Pancreas (tissue), 10 donors: ENCODE measurements at regions not wholly inside any gene's neighbourhood (a gene's known extent, or its start where the extent isn't known, plus 50 kb on each side); places are given as distances from the start of the nearest gene placed in this dataset.

Experiments
- ATAC-seq, 4 donors: fragments of 200-7000 bp; cut with Tn5 transposase; one replicate each; pipeline versions ENCODE4 v1.8.0 to v1.9.1; 2020; ENCODE audit warnings: mild to moderate bottlenecking in 4 of 4, moderate library complexity in 4 of 4
- DNase-seq, 6 donors: peaks; one replicate each; pipeline ENCODE4 v3.0.0-alpha.2; 2020
- FAIRE-seq: peaks from 2 replicates; lab custom pipeline; 2012; peaks lifted over from hg19 to GRCh38; lab: Jason Lieb, UNC
- H3K27ac ChIP-seq, 4 donors: fragments of 200-600 bp; sonication (generic); 1 replicate in 3 of 4; 2 replicates in 1 of 4; pipeline versions ENCODE4 v1.5.0 to v1.8.0; 2020
- H3K27me3 ChIP-seq, 4 donors: fragments of 200-600 bp; one replicate each; pipeline ENCODE4 v1.8.0; 2021
- H3K36me3 ChIP-seq, 3 donors: fragments of 200-600 bp; sonication (generic) in 1 of 3; one replicate each; pipeline versions ENCODE4 v1.5.0 to v1.8.0; 2020 to 2021
- H3K4me1 ChIP-seq, 3 donors: fragments of 200-600 bp; one replicate each; pipeline ENCODE4 v1.8.0; 2021
- H3K4me3 ChIP-seq, 4 donors: fragments of 200-600 bp; sonication (generic) in 2 of 4; one replicate each; pipeline versions ENCODE4 v1.5.0 to v1.8.0; 2020 to 2021
- H3K9me3 ChIP-seq, 4 donors: fragments of 200-600 bp; one replicate each; pipeline ENCODE4 v1.8.0; 2021
- WGBS, 2 donors: extraction: QIAGEN DNeasy Blood & Tissue Kit; methylation state at CpG; one replicate each; pipeline ENCODE4 v1.1.7; 2013; 5-methylcytosine and 5-hydroxymethylcytosine counted together
- intact Hi-C, 3 donors: fragments of 100-400 bp; cut with DNase I; formaldehyde crosslinking; loops; one replicate each; pipeline versions ENCODE4 v1.11.1 to v1.14.2; 2022
- TF ChIP-seq, protein P1 (sequence below), 4 donors: fragments of 200-600 bp; sonication (generic) in 3 of 4; IDR thresholded peaks; one replicate each; pipeline versions ENCODE4 v1.5.0 to v1.8.0; 2021; ENCODE audit warnings: antibody characterized with exemption in 4 of 4
- donor health status: healthy with polysubstance abuse.
- donor health status: DM: no; HTN: no; CAD: no; lungs with moderate emphysema.
- donor health status: DM: no; HTN: no; CAD: no.
- donor health status: control.
- donor health status: control.
- donor health status: Bipolar disorder and iron deficiency.
- donor health status: DM: yes; HTN: yes; CAD: no.
- donor health status: DM: no; HTN: no; CAD: no.
- donor health status: DM: no; HTN: no; CAD: no.
- donor health status: DM: yes; HTN: yes; CAD: no.

DNA sequence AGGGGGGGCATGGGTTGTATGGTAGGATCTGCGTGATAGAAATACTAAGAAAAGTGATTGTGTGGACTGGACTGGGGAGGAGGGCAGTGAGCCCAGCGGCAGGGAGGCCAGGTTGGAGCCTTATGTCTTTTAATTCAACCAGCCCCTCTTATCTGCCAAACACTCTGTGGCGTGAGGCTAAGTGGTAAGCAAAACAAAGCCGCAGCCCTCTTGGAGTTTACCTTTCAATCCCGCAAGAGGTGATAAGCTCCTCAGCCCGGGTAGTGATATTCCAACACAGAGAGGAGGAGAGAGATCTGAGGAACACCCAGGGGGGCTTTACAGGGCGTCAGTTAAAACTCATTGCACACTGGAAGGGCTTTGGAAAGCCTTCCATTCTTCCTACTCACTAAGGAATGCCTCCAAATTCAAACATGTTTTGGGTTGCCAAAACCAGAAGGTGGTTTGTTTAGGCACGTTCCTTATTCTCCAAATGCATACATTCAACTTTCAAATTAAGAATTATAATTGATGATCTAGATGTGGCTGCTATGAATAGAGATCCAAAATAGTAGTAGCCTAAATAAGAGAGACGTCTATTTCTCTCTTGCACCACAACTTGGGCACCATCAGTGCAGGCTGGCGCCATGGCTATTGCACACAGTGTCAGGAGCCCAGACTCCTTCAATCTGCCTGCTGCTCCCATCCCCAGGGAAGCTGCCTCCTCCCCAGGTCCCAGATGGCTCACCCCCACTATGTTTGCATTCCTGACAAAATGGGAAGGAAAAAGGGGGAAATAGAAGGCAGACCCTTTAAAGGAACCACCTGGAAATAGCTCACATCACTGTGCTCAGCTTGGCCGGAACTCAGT lies 75.1 kb upstream of the FSTL4 start:
- FAIRE-seq (no peak), ATAC-seq (no peak), DNase-seq (no peak)
- Histone ChIP-seq H3K9me3 (no peaks in the 10 kb centered on the region), H3K27me3 (no peaks in the 10 kb centered on the region), H3K4me3 (no peak overlapping the region), H3K36me3 (no peaks in the 10 kb centered on the region), H3K27ac (no peak overlapping the region), H3K4me1 (no peaks in the 10 kb centered on the region)
- intact Hi-C loops, result no loop called here
- WGBS, 2 donors, result 39 to 46% methylated on average over 11 of the region's 11 CpGs
- TF ChIP-seq, protein P1, sequence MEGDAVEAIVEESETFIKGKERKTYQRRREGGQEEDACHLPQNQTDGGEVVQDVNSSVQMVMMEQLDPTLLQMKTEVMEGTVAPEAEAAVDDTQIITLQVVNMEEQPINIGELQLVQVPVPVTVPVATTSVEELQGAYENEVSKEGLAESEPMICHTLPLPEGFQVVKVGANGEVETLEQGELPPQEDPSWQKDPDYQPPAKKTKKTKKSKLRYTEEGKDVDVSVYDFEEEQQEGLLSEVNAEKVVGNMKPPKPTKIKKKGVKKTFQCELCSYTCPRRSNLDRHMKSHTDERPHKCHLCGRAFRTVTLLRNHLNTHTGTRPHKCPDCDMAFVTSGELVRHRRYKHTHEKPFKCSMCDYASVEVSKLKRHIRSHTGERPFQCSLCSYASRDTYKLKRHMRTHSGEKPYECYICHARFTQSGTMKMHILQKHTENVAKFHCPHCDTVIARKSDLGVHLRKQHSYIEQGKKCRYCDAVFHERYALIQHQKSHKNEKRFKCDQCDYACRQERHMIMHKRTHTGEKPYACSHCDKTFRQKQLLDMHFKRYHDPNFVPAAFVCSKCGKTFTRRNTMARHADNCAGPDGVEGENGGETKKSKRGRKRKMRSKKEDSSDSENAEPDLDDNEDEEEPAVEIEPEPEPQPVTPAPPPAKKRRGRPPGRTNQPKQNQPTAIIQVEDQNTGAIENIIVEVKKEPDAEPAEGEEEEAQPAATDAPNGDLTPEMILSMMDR (IDR thresholded peaks at IDR 0.05), result no peak

DNA sequence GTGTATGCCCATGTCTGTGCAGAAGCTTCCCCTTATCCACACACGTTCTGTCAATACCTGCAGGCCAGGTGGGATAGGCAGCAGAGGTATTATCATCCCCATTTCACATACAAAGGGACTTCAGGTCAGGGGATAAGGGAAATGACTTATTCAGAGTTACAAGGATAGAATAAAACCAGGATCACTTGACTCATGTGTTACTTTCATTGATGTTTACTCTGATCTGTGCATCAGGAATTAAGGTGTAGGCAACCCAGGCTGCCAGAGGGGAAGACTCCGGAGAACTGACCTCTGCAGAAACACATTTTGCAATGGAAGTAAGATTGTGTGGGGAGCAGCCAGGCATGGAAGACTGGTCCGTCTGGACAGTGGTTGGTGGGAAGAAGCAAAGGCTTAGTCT lies 74.2 kb upstream of the FSTL4 start:
- H3K36me3 ChIP-seq, result no peaks in the 10 kb centered on the region
- FAIRE-seq (no peak), DNase-seq (no peak), ATAC-seq (no peak)
- H3K27me3 ChIP-seq, result no peaks in the 10 kb centered on the region
- 55 to 59% methylated on average over 3 of the region's 3 CpGs for WGBS, 2 donors
- H3K27ac ChIP-seq, result no peak overlapping the region
- H3K4me3 ChIP-seq, result no peak overlapping the region
- no peaks in the 10 kb centered on the region for H3K4me1 ChIP-seq
- intact Hi-C loops, result no loop called here
- no peaks in the 10 kb centered on the region for H3K9me3 ChIP-seq
- TF ChIP-seq, protein P1 (IDR thresholded peaks at IDR 0.05), result no peak

DNA sequence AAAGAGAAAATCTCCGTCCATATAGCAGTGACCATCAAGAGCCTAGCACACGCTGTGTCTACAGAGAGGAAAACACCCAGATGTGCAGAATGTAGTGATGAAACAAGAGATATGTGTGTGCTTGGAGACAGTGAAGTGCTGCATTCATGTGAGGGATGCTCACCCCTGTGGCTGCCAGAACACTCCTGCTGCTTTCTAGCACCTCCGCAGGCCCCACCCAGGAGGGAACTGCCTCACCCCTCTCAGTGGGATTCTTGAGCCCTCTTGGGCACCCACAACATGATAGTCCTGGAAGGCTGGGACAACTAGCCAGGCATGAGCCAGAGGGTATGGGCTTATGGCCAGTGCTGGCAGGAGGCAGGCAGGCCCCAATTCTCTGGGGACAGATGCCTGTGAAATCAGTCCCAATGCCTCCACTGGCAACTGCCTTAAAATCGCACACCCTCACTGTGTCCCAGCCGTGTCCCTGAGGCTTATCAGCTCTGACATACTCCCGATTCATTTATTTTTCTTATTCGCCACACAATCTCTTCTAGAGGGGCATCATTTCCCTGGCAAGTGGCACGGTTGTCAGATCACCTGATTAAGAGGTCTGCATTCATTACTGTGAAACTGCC lies 73.2 kb upstream of the FSTL4 start:
- ATAC-seq (no peak), FAIRE-seq (no peak), DNase-seq (no peak)
- Histone ChIP-seq H3K4me1 (no peaks in the 10 kb centered on the region), H3K27ac (no peak overlapping the region), H3K27me3 (no peaks in the 10 kb centered on the region), H3K36me3 (no peaks in the 10 kb centered on the region), H3K9me3 (no peaks in the 10 kb centered on the region), H3K4me3 (no peak overlapping the region)
- TF ChIP-seq, protein P1 (IDR thresholded peaks at IDR 0.05), result no peak
- 49 to 52% methylated on average over 8 of the region's 8 CpGs for WGBS, 2 donors
- intact Hi-C loops, result no loop called here

DNA sequence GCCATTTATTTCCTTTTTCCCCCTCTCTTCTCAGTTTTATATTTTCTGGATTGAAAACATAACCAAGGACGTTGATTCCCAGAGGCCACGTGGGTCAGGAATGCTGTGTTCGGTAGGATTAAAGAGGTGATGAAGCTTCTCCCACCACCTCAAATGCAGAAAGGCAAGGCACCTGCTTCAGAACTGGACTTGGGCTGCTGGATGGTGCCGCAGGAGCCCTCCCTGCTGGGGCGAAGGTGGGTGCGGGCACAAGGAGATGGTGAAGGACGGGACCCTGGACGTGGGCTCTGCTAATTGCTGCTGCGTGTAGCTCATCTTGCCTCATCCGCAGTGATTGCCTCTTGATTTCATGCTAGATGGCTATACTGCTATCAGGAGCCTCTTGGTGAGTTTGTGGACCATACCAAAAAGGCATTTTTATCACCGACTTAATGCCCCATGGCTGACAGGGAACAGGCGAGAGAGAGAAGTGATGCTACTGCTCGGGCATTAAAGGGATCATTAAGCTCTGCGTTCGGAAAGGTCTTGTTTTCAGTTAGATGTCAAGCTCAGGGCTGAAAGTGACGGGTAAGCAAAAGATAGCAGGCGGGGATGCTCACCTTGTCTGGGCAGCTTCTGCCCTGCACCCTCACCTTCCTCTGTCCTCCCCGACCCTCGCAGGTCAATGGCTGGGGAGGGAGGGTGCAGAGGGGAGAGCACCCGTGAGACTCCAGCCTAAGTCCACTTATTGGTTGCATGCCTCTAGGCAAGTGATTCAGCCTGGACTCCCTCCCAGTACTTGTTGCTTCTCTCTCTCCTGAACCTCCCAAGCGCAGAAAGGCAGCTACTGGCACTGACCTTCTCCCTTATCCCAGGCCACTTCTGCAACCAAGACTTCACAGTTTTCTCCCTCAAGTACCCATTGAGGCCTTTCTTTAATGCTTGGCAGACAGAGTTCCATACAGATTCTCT lies 71.6 kb upstream of the FSTL4 start:
- no peak for FAIRE-seq
- Histone ChIP-seq H3K4me1 (no peaks in the 10 kb centered on the region), H3K27me3 (no peaks in the 10 kb centered on the region), H3K9me3 (no peaks in the 10 kb centered on the region), H3K36me3 (no peaks in the 10 kb centered on the region), H3K4me3 (no peak overlapping the region), H3K27ac (no peak overlapping the region)
- 67 to 70% methylated on average over 20 to 21 of the region's 21 CpGs for whole genome bisulfite sequencing, 2 donors
- DNase-seq, result no peak
- TF ChIP-seq, protein P1 (IDR thresholded peaks at IDR 0.05), result no peak
- ATAC-seq, result no peak
- intact Hi-C loops, result no loop called here
